Activated CD8-positive, alpha-beta memory T cell treated with anti-CD3 and anti-CD28 coated beads for 4 hours (primary cell): ENCODE measurements at regions not wholly inside any gene's neighbourhood (a gene's known extent, or its start where the extent isn't known, plus 50 kb on each side); places are given as distances from the start of the nearest gene placed in this dataset.
"Not testable (repeated sequence)": the region's sequence is repeated elsewhere in the genome, so short reads cannot be mapped to it uniquely, and the experiment has no call there.

Experiments used
- DNase-seq, 2 donors: peaks; one replicate each; pipeline ENCODE4 v3.0.0-alpha.2; 2020; ENCODE audit warnings: low read depth in 2 of 2

DNA sequence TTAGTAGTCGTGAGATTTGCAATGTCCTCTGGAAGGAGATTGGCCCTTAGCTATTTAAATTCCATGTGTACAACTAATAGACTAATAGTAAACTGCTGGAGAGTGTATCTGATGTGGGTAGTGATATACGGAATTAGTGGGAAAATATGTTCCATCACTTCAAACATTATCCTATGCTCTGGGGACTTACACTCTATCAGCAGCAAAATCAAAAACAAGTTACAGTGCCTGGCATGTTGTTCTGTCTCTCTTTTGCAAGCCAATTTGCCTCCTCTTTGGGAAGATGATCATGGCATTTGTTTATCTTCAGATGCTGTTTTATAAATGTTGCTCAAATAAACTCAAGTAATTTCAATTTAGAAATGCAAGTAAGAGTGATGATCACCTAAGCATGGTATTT lies 311.9 kb upstream of the ACO1 start:
- DNase-seq, result no peak

DNA sequence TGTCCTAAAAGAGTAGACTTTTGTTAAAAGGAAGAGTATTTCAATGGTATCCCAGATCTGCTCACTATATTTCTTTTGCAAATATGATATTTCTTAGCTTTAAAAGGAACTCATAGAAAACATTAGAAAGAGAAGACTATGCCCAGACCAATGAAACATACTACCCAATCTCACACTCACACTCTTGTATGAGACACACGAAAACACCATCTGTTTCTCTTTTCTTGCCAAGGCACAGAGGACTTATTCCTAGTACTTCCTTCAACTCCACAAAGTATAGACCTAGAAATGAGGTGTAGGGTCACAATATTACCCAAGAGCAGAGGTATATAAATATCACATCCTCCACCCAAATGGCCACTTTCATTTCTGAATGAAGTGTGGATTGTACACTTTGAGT lies 292.4 kb upstream of the ACO1 start:
- DNase-seq, result no peak

DNA sequence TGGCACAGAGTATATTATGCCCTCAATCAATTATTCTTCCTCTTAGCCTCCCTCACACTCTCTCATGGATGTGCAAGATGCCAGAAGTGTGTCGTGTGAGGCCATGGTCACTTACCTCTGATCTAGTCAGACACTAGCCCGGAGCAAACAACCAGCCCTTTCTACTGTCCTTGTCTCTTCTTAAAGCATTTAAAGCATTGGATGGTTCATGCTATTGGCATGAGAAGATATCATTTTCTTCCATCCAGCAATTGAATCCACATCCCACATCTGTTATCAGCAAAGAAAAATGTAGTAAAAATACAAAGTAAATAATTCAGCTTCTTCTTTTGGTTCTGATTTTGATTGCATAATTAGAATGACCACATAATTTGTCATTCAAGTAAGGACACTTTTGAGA lies 267.2 kb upstream of the ACO1 start:
- no peak for DNase-seq

DNA sequence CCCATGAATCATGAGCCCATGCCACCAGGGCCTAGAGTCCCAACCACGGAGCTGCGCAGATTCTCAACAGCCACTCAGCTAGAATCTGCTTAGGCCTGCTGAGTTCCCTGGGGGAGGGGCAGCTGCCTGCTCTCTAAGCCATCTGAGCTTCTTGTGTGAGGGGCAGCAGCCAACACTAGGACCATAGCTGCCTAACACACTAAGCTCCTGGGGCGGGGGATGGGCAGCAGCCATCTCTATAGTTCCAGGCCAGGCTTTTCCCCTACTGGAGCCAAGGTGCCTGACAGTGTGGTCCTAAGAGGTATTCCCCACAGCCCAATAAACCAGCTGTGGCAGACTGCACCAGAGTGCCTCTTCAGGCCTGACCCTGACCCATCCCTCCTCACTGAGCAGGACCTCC lies 255.9 kb upstream of the ACO1 start:
- DNase-seq, result no peak

DNA sequence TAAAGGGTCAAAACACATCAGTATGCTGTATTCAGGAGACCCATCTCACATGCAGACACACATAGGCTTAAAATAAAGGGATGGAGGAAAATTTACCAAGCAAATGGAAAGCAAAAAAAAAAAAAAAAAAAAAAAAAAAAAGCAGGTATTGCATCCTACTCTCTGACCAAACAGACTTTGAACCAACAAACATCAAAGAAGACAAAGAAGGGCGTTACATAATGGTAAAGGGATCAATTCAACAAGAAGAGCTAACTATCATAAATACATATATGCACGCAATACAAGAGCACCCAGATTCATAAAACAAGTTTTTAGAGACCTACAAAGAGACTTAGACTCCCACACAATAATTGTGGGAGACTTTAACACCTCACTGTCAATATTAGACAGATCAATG lies 253.7 kb upstream of the ACO1 start:
- DNase-seq, result not testable (repeated sequence)

DNA sequence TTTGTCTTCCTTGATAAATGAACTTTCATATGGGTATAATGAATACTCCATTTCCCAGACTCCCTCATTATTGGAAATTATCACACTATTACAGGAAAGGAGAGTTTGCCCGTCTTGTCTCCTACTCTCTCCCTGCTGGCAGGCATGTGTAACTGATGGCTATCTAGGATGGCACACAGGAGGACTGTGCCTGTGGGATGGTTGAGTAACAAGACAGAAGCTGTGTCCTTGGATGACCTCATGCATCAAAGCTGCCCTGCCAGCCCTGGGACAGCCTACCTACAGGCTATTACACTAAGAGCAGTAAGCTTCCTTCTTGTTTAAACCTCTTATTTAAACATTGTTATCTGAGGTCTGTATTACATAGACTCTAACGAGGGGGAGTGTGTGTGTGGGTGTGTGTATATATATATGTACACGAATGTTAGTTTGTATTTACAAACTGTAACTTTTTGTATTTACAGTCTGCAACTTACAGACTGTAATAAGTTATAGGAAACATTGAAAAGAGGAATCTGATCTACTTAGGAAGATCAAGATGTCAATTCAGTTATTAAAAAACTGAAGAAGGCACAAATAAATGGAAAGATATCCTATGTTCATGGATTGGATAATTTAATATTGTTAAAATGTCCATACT lies 247.6 kb upstream of the ACO1 start:
- no peak for DNase-seq

DNA sequence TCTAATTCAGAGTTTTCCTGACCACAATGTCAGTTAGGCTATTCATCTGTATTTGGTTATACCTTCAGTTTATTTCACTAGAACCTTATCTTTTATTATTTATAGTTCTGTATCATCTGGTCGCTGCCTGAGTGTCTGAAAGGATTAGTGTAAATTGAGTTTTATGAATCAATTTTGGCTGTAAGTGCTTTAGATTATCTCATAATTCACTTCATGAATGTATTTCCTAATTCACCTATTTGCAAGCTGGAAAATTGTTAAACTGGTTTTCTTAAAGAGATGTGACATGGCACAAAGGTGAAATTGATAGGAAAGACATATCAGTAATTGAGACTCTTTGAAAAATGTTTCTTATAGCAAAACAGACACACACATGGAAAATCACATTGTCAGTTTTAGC lies 242.4 kb upstream of the ACO1 start:
- DNase-seq, result no peak

DNA sequence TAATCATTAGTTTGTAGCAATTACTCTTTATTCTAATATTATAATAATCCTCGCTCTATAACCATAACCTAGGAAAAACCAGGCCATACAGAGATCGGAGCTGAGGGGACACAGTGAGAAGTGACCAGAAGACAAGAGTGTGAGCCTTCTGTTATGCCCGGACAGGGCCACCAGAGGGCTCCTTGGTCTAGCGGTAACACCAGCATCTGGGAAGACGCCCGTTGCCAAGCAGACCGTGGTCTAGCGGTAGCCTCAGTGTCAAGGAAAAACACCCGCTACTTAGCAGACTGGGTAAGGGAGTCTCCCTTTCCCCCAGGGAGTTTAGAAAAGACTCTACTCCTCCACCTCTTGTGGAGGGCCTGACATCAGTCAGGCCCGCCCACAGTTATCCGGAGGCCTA lies 235.9 kb upstream of the ACO1 start:
- not testable (repeated sequence) for DNase-seq

DNA sequence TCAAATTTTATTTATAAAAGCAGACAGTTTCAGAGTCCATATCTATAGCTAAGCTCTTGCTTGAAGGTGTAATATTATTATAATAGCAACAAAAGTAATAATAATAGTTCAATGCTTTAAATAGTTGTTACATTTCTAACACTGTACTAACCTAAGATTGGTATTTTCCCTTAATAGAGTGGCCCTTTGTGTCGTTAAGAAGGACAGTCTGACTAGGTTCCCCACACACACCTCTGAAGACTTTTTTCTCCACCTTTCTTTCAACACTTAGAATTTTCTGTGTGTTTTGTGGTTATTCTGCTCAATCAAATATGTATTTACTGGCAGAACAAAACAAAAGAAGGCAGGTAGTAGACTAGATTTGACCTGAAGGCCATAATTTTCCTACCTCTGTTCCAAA lies 223.2 kb upstream of the ACO1 start:
- DNase-seq, result no peak

DNA sequence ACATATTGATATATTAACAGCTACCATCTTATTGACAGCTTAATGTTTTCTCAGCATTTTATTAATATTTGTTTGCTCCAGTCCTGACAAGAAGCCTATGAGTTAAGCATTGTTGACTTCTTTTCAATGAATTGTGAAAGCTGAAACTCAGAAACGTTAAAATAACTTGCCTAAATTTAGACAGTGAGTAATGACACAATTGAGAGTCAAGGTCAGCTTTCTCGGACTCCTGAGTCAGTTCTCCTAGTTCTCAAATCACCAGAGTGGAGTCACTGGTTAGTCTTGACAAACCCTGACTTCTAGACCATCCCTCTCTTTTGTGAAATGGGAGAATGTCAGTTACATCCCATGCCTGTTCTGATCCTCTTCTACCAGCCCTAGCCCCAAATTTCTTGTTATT lies 222.7 kb upstream of the ACO1 start:
- no peak for DNase-seq

DNA sequence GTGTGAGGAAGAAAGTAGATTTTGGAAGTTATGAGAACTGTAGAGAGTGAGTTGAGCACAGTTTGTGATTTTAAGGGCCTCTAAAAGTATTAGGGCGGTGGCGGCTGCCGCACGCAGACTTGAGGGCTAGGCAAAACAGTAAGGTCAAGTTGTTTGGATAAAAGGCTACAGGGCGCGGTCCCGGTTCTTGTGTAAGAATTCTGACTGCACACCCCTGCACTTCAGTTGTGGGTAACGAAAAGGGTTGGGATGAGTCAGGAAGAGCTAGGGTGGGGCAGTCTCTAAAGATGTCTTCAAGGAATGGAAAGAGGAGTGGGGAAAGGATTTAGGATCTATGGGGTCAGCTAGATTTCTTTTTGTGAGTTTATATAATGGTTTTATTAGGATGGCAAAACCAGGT lies 218.1 kb upstream of the ACO1 start:
- not testable (repeated sequence) for DNase-seq

DNA sequence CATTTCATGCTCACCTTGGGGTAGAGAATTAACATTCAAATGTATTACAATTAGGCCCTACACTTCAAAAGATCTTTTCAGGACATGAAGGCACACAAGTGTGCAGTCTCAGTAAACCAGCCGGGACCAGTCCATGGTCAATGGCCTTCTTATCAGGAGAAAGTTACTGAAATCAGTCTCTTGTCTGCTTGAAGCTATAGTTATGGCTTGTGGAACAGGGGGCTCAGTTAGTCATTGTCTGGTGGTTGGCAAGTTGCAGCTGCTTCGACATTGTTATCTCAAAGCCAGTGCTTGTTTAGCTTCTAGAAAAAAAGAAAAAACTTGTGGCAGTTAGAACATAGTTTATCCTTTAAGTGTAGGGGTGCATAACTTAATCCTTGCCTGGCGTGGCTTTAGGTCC lies 213.1 kb upstream of the ACO1 start:
- no peak for DNase-seq

DNA sequence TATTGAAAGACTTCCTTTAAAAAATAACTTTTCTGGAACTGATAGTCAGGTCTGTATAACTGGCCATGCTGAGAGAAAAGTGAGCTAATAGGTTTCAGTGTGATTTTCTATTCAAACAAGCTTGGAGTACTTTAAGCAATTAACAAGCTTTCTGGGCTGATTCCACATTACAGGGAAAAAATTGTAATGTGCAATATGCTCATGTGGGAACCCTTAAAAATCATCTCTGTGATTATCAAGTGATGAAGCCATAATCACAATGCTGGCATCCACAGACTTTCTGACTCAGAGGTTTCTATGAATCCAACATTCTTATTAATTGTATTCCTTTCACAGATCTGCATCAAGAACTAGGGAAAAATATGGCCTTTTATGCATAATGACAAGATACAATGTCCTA lies 212.2 kb upstream of the ACO1 start:
- no peak for DNase-seq

DNA sequence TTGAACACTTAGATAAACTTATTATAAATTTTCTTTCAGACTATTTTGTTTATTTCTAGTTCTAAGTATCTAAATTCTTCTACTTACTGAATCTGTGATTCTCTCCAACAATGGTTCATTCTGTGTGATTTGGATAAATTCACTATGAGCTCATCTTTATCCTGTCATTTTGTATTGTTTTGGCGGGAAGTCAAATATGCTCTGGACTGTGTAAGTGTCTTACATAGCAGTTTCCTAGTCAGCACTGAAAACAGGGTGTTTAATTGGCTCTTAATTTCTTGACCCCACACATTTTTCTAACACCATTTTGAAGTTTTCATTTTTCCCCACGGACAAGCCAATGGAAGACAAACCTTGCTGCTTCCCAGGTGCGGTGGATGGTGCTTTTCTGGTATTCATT lies 207.0 kb upstream of the ACO1 start:
- DNase-seq, result no peak

DNA sequence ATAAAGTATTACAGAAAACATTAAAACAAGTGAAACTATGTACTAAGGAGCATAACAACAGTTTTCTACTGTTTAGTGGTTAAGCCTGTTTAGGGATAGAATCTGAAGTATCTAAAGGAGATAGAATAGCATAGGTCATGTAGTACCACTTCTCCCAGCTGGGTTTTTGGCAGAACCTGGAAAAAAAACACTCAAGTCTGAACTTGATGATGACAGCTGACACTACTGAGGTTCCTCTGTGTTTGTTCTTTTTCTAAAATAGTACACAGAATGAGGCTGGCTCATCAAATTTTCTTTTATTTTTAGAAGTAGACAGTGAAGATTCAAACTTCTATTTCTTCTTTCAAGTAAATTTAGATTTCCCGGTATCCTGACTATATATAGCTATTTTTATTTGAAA lies 203.8 kb upstream of the ACO1 start:
- no peak for DNase-seq

DNA sequence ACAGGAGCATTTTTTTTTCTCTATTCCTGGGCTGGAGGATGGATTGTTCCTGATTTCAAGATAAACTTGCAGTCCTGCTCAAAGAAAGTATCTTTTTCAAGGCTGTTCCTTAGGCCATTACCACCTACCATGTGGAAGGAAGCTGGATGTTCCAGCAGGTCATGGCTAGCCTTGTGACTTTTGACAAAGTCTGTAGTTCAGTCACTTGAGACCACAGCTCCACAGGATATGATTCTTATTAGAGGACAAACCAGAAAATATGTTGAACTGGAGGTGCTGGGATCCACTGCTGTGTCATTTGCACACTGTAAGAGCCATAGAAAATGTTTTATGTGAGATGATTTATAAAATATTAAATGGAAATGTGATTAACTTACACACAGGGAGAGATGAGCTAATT lies 184.2 kb upstream of the ACO1 start:
- DNase-seq, result no peak

DNA sequence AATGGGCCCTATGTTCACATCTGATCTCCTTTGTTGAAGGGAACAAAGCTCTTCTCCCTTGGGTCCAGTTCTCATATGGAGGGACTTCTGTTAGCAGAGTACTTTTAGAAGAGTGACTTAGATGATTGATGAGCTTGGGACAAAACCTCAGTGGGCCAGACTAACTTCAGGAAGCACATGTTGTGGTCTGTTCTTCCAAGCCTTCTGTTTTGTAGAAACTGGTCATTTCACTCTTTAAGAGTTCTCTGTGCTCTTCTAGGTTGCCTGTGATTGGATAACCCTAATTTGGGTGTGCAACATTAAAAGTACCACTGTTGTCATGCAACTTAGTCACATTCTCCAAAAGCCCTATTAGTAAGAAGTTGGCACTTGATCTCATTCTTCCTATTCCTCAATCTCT lies 183.5 kb upstream of the ACO1 start:
- no peak for DNase-seq

DNA sequence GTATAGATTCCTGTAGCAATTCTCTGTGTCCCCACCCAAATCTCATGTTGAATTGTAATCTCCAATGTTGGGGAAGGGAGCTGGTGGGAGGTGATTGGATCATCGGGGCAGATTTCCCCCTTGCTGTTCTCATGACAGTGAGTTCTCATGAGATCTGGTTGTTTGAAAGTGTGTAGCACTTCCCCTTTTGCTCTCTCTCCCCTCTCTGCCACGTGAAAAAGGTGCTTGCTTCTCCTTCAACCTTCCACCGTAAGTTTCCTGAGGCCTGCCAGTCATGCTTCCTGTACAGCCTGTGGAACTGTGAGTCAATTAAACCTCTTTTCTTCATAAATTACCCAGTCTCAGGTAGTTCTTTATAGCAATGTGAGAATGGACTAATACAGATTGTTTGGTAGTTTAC lies 175.3 kb upstream of the ACO1 start:
- DNase-seq, result not testable (repeated sequence)

DNA sequence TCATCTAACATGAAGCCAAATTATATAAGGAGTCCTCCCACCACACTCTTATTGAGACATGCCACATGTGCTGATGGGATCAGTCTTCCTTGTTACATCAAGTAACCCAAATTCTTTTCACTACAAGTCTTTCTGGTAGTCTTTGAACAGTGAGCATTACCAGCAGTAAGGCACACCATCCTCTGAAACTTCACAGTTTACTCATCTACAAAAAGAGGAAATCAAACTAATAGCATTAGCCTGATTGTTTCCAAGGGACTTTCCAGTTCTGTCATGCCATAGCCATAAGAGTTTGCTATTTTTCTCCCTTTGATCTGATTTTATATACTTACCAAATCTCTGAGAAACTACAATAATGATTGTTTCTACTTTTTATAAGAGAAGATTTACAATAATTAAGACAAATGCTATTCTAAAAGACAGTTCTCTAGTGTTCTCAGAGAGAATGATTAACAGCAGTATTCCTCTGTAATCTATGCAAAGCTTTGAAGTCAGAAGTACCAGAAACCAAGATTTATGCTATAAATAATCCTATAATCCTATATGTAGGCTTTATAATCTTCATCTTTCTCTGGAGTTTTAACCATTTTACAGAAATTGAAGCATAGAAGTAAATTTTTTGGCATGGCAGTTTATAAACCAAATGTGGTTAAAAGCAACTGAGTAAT lies 166.2 kb upstream of the ACO1 start:
- DNase-seq, result no peak

DNA sequence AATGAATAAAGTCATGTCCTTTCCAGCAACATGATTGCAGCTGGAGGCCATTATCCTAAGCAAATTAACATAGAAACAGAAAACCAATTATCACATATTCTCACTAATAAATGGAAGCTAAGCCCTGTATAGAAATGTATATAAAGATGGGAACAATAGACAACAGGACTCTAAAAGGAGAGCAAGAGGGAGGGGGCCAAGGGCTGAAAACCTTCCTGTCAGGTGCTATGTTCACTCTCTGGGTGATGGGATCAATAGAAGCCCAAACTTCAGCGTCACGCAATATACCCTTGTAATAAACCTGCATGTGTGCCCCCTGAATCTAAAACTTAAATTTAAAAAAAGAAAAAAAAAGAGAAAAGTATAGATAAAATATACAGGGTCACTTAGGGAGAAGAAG lies 163.7 kb upstream of the ACO1 start:
- DNase-seq, result no peak

DNA sequence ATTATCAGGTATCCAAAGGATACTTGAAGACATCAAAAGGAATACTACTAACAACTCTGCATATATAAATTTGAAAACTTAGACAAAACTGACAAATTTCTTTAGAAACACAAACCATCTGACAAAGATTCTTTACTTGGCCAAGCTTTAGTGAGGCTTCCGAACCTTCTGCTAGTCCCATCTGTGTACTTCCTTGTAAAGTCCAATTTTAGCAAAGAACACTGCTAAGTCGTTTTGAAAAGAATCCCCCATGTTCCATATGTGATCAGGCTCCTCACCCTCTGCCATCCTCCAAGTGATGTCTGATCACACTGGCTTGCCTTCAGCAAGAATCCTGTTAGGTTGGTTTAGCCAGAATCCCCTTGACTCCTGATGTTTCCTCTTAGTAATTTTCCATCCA lies 150.0 kb upstream of the ACO1 start:
- DNase-seq, result no peak

DNA sequence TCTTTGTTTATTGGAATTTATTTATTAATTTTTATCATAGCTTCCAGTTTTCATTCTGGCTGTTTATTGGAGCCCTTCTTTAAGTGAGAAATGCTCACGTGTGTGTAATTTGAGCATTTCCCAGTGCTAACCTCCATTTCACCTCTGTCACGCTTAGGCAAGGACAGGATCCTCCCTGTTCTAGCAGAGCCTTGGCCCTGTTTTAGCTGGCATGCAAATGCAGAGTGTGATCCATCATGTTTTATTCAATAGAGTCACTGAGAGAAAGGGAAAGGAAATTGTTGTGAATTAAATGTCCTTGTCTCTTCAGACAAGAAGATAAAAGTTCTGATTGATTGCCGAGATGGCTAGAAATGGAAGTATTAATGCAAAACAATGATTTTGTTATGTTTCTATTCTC lies 137.3 kb upstream of the ACO1 start:
- no peak for DNase-seq

DNA sequence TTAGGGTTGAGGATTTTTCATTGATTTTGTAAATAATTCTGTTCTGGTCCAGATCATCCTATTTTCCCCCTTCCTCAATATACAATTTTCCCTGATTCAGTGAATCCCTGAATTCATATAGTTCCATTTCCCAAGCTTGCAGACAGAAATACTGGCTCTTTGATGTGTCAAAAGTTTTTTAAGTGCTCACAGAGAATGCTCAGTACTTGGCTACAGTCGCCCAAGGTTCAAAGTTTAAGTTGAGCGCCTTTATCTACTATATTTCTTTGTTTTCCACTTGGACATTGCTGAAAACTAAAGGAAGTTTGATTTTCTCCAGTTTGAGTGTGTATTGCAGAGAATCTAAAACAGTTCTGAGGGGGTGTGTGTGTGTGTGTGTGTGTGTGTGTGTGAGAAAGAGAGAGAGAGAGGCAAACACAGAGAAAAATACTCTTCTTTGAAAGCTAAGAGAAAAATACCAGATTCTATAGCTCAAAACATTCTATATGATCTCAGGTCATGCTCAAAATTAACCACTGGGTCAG lies 136.2 kb upstream of the ACO1 start:
- DNase-seq, result no peak

DNA sequence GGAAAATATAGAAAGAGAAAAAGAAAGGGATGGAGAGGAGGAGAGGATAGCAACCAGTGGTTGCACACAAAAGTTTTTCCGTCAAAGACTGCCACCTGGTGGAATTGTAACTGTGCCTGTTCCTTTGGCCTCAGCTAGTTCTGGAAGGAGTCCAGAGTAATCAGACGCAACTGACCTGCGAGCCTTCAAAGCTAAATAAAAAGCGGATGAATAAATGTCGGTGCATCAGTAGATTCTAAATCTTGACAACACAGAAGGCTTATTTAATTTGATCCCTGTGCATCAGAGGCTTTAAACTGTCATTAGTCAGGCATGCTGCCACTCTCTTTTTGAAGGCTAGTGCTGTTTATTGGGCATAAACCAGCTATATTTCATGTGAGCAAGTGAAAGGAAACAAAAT lies 132.9 kb upstream of the ACO1 start:
- no peak for DNase-seq
